GM23248 (cell line): ENCODE measurements at regions not wholly inside any gene's neighbourhood (a gene's known extent, or its start where the extent isn't known, plus 50 kb on each side); places are given as distances from the start of the nearest gene placed in this dataset.

ENCODE experiments used
- DNase-seq: peaks from one replicate; pipeline ENCODE4 v3.0.0-alpha.2; 2015
- H2AFZ ChIP-seq: fragments of 200-600 bp; sonication (generic); 2 replicates; pipeline ENCODE4 v1.6.1; 2016; ENCODE audit warnings: antibody characterized with exemption
- H3F3A ChIP-seq: fragments of 200-600 bp; sonication (generic); 2 replicates; pipeline ENCODE4 v1.6.1; 2016; ENCODE audit warnings: mild to moderate bottlenecking, antibody characterized with exemption, mixed run types; ENCODE audit not compliant: insufficient read depth
- H3K27ac ChIP-seq: fragments of 200-600 bp; sonication (generic); 2 replicates; pipeline ENCODE4 v1.5.1; 2016; ENCODE audit warnings: mild to moderate bottlenecking
- H3K27me3 ChIP-seq: fragments of 200-600 bp; sonication (generic); replicated peaks from 2 replicates; pipeline ENCODE4 v1.6.1; 2016; ENCODE audit warnings: mild to moderate bottlenecking; ENCODE audit not compliant: insufficient read depth
- H3K36me3 ChIP-seq: fragments of 200-600 bp; sonication (generic); 2 replicates; pipeline ENCODE4 v1.6.1; 2016; ENCODE audit warnings: low read depth, mild to moderate bottlenecking
- H3K4me1 ChIP-seq: fragments of 200-600 bp; sonication (generic); 2 replicates; pipeline ENCODE4 v1.6.1; 2016; ENCODE audit warnings: mild to moderate bottlenecking; ENCODE audit not compliant: insufficient read depth
- H3K4me2 ChIP-seq: fragments of 200-600 bp; sonication (generic); one replicate; pipeline ENCODE4 v1.6.1; 2016; ENCODE audit warnings: mild to moderate bottlenecking; ENCODE audit not compliant: unreplicated experiment
- H3K4me3 ChIP-seq: fragments of 200-600 bp; sonication (generic); 2 replicates; pipeline ENCODE4 v1.5.1; 2016; ENCODE audit warnings: mild to moderate bottlenecking
- H3K79me2 ChIP-seq: fragments of 200-600 bp; sonication (generic); 2 replicates; pipeline ENCODE4 v1.6.1; 2016; ENCODE audit warnings: mild to moderate bottlenecking; ENCODE audit not compliant: insufficient read depth
- H3K9ac ChIP-seq: fragments of 200-600 bp; sonication (generic); 2 replicates; pipeline ENCODE4 v1.6.1; 2016; ENCODE audit warnings: mild to moderate bottlenecking
- H3K9me2 ChIP-seq: fragments of 200-600 bp; sonication (generic); 2 replicates; pipeline ENCODE4 v1.6.1; 2016; ENCODE audit warnings: mixed run types, mild to moderate bottlenecking, moderate library complexity; ENCODE audit not compliant: insufficient read depth
- H3K9me3 ChIP-seq: fragments of 200-600 bp; sonication (generic); one replicate; pipeline ENCODE4 v1.6.1; 2017; ENCODE audit warnings: low read depth
- H4K20me1 ChIP-seq: fragments of 200-600 bp; sonication (generic); 2 replicates; pipeline ENCODE4 v1.6.0; 2016; ENCODE audit not compliant: insufficient read depth
- EZH2 ChIP-seq: fragments of 200-600 bp; sonication (generic); IDR thresholded peaks from 2 replicates; pipeline ENCODE4 v1.6.1; 2018; ENCODE audit warnings: antibody characterized with exemption, mild to moderate bottlenecking; ENCODE audit not compliant: insufficient read depth, poor library complexity, severe bottlenecking
- EZH2phosphoT487 ChIP-seq: fragments of 200-600 bp; sonication (generic); IDR thresholded peaks from 2 replicates; pipeline ENCODE4 v1.6.1; 2018; ENCODE audit warnings: antibody characterized with exemption, moderate library complexity, mild to moderate bottlenecking, low read depth; ENCODE audit not compliant: insufficient read depth
- WGBS, 2 experiments: methylation state at CpG; one replicate each; pipeline ENCODE4 v1.1.6; 2015 to 2017; ENCODE audit warnings: low lambda C conversion rate in 2 of 2, low coverage in 1 of 2; ENCODE audit errors: missing lambda C conversion rate in 2 of 2; 5-methylcytosine and 5-hydroxymethylcytosine counted together
- in situ Hi-C: fragments of 300-500 bp; cut with MboI; formaldehyde crosslinking; loops from 2 replicates; pipeline ENCODE4 v1.15.0; 2020

DNA sequence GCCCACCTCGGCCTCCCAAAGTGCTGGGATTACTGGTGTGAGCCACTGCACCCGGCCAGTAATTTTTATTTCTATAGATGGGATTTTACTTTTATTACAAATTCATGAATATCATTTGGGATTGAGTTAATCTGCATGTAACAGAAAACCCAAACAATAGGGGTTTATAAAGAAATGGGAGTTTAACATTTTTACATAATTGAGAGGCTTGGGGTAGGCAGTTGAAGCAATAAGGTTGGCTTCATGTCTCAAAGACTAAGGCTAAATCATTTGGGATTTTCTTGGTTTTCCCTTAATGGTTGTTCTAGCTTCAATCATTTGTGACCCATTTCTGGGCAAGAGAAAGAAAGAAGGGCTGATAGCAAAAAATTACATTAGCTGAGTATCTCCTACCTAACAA, 118.7 kb upstream of the FOXD3 start:
- Histone ChIP-seq H3K4me1 (no peaks in the 10 kb centered on the region), H3K4me3 (no peak overlapping the region), H3K9me2 (no peaks in the 10 kb centered on the region), H2AFZ (no peak overlapping the region), H3K27ac (no peak overlapping the region), H3K36me3 (no peaks in the 10 kb centered on the region), H3F3A (no peaks in the 10 kb centered on the region), H3K9me3 (no peaks in the 10 kb centered on the region), H3K27me3 (peaks cover 16% of the 10 kb centered on the region; the same call in 1 of the 2 replicates), H3K79me2 (no peaks in the 10 kb centered on the region), H3K9ac (no peak overlapping the region), H3K4me2 (no peak overlapping the region), H4K20me1 (no peaks in the 10 kb centered on the region)
- 17 to 29% methylated on average over 2 of the region's 2 CpGs for WGBS, 2 experiments
- no peak for TF ChIP-seq EZH2phosphoT487
- TF ChIP-seq EZH2, result no peak
- in situ Hi-C loops, result no loop called here
- DNase-seq, result no peak

DNA sequence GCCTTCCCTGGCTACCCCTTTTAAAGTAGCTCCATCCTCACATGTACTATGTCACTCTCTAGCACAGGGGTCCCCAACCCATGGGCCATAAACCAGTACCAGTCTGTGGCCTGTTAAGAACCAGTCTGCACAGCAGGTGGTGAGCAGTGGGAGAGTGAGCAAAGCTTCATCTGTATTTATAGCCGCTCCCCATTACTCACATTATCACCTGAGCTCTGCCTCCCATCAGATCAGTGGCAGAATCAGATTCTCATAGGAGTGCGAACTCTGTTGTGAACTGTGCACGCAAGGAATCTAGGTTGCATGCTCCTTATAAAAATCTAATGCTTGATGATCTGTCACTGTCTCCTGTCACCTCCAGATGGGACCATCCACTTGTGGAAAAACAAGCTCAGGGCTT, 116.6 kb upstream of the FOXD3 start:
- Histone ChIP-seq H3K4me1 (no peaks in the 10 kb centered on the region), H3K9ac (no peak overlapping the region), H3K36me3 (no peaks in the 10 kb centered on the region), H2AFZ (no peak overlapping the region), H3K4me3 (no peak overlapping the region), H3K79me2 (no peaks in the 10 kb centered on the region), H3K9me2 (no peaks in the 10 kb centered on the region), H3F3A (no peaks in the 10 kb centered on the region), H3K4me2 (no peak overlapping the region), H3K9me3 (no peaks in the 10 kb centered on the region), H3K27me3 (0 out of 2 replicates have a peak, but pooled peaks cover 3% of the 10 kb centered on the region), H4K20me1 (no peaks in the 10 kb centered on the region), H3K27ac (no peak overlapping the region)
- in situ Hi-C loops, result no loop called here
- TF ChIP-seq EZH2 (no peak), EZH2phosphoT487 (no peak)
- no peak for DNase-seq
- 49 to 54% methylated on average over 3 of the region's 3 CpGs for WGBS, 2 experiments

DNA sequence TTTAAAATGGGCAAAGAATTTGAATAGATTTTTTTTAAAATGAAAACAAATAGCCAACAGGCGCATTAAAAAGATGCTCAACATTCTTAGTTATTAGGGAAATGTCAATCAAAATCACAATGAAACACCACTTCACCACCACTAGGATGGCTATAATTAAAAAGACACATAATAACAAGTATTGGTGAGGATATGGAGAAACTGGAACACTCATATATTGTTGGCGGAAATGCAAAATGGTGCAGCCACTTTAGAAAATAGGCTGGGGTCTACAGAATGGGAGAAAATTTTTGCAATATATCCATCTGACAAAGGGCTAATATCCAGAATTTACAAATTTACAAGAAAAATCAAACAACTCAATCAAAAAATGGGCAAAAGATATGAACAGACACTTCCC, 107.8 kb upstream of the FOXD3 start:
- 56 to 76% methylated on average over 2 of the region's 2 CpGs for WGBS, 2 experiments
- Histone ChIP-seq H3K9ac (no peak overlapping the region), H3K27me3 (no peaks in the 10 kb centered on the region), H4K20me1 (no peaks in the 10 kb centered on the region), H3F3A (no peaks in the 10 kb centered on the region), H2AFZ (no peak overlapping the region), H3K27ac (no peak overlapping the region), H3K4me3 (no peak overlapping the region), H3K79me2 (no peaks in the 10 kb centered on the region), H3K9me3 (no peaks in the 10 kb centered on the region), H3K4me2 (no peak overlapping the region), H3K4me1 (no peaks in the 10 kb centered on the region), H3K36me3 (no peaks in the 10 kb centered on the region), H3K9me2 (no peaks in the 10 kb centered on the region)
- no peak for TF ChIP-seq EZH2phosphoT487
- no peak for TF ChIP-seq EZH2
- in situ Hi-C loops, result no loop called here
- DNase-seq, result no peak

DNA sequence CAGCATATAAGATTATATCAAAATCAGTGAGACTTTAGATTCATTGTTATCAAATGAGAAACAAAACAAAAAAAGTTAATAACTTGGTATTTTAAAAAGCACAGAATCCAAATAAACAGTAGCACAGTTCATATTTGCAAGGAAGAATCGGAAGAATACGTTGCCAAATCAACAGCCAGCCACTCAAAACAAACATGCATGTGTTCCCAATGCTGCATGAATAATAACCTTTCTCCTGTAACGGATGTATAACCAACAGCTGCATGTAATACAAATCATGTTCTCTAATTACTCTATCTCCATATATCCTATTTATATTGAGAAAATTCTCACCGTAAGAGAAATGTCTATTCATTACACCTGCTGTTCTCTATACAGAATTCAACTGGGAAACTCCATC, 98.9 kb upstream of the FOXD3 start:
- no peaks in the 10 kb centered on the region for H4K20me1 ChIP-seq
- in situ Hi-C loops, result no loop called here
- no peaks in the 10 kb centered on the region for H3K9me3 ChIP-seq
- H3K4me2 ChIP-seq, result no peak overlapping the region
- no peaks in the 10 kb centered on the region for H3K79me2 ChIP-seq
- no peak overlapping the region for H3K27ac ChIP-seq
- H3K9me2 ChIP-seq, result no peaks in the 10 kb centered on the region
- no peaks in the 10 kb centered on the region for H3K36me3 ChIP-seq
- no peak for DNase-seq
- H3K9ac ChIP-seq, result no peak overlapping the region
- no peaks in the 10 kb centered on the region for H3K4me1 ChIP-seq
- no peak for TF ChIP-seq EZH2phosphoT487
- TF ChIP-seq EZH2, result no peak
- H2AFZ ChIP-seq, result no peak overlapping the region
- WGBS, 2 experiments, result 6 to 7% methylated on average over 4 of the region's 4 CpGs
- H3K27me3 ChIP-seq, result no peaks in the 10 kb centered on the region; the same call in 1 of the 2 replicates
- H3K4me3 ChIP-seq, result no peak overlapping the region
- no peaks in the 10 kb centered on the region for H3F3A ChIP-seq

DNA sequence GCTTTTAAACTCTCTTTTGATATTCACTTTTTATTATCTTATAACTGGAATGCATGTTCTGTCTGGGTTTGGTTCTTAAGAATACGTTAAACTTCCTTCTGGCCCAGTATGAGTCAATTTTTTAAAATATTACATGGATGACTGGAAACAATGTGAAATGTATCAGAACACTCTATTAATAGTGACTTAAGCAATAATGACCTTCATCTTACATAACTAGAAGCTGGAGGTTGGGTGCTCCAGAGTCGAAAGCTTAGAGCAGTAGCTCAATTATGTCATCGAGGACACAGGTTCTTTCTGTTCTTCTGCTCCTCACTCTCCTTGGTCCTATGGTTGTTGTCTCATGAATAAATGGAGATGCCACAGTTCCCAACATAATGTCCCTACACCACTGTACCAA, 91.6 kb upstream of the FOXD3 start:
- in situ Hi-C loops, result no loop called here
- H3K27ac ChIP-seq, result no peak overlapping the region

More for the DNA sequence above, 91.6 kb upstream of the FOXD3 start:
- H3K9me3 ChIP-seq, result no peaks in the 10 kb centered on the region
- H3K9me2 ChIP-seq, result no peaks in the 10 kb centered on the region
- no peaks in the 10 kb centered on the region for H3K27me3 ChIP-seq
- 48 to 56% methylated on average over 3 of the region's 3 CpGs for WGBS, 2 experiments
- no peak overlapping the region for H2AFZ ChIP-seq
- H3K9ac ChIP-seq, result no peak overlapping the region
- no peak overlapping the region for H3K4me2 ChIP-seq
- TF ChIP-seq EZH2, result no peak
- no peak for TF ChIP-seq EZH2phosphoT487
- H3K36me3 ChIP-seq, result no peaks in the 10 kb centered on the region
- H3K4me1 ChIP-seq, result no peaks in the 10 kb centered on the region
- no peaks in the 10 kb centered on the region for H3K79me2 ChIP-seq
- H3F3A ChIP-seq, result no peaks in the 10 kb centered on the region
- no peak overlapping the region for H3K4me3 ChIP-seq
- no peak for DNase-seq
- H4K20me1 ChIP-seq, result no peaks in the 10 kb centered on the region
